ENCODE measurements at regions not wholly inside any gene's neighbourhood (a gene's known extent, or its start where the extent isn't known, plus 50 kb on each side); places are given as distances from the start of the nearest gene placed in this dataset.
"Not testable (repeated sequence)": the region's sequence is repeated elsewhere in the genome, so short reads cannot be mapped to it uniquely, and the experiment has no call there.

DNA sequence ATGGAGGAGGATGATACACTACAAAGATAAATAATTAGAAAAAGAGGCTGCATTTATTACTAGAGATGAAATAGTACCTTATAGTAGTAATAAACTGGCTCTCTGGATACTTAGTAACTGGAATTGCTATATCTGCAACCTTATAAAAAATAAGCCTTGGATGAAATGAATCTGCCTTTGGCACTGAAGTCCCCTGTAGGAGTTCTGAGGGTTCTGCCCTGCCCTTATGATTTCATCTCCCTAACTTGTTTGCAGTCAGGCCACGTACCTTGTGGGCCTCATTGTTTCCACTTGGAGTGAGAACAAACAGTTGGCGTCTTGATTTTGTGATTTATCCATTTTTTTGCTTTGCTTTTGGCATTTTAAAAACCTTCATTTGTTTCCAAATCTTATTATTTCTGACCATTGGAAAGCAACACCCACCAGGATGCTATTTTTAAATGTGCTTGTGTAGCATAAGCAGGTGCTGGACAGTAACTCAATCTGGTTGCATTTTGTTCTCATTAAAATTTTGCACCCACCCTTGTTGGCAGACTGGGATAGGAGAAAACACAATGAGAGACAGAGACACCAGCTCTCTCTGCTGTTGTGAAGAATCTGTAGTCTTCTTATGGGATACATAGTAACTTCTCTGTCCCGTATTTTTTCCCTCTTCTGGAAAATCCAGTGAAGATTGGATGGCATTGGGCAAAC is 518.9 kb upstream of the SGCD start:
- DNase-seq, result no peak
- intact Hi-C loops (cut with DNase I), result no loop called here

DNA sequence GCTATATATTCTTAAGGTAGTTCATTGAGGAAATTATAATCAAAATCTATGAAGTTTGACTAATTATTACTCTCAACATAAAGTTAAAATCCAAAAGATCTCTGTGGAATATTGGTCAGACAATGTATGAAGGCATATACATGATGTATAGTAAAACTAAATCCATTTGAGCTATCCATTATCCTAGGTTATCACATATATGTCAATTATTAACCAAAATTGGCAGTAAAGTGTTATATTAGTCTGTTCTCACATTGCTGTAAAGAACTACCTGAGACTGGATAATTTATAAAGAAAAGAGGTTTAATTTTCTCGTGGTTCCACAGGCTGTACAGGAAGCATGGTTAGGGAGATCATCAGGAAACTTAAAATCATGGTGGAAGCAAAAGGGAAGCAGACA is 511.7 kb upstream of the SGCD start:
- DNase-seq, result no peak
- intact Hi-C loops (cut with DNase I), result no loop called here

- intact Hi-C loops (cut with DNase I), result no loop called here
- no peak for DNase-seq
Measured at GRCh38 chr5:155822177-155822576, 504.8 kb upstream of the SGCD start.

- intact Hi-C loops (cut with DNase I), result no loop called here
- DNase-seq, result no peak
Measured at GRCh38 chr5:155826611-155827507, 500.1 kb upstream of the SGCD start.

GRCh38 chr5:155827508-155827815 is 499.5 kb upstream of the SGCD start:
- DNase-seq; intact Hi-C loops (cut with DNase I): not testable (repeated sequence)

DNA sequence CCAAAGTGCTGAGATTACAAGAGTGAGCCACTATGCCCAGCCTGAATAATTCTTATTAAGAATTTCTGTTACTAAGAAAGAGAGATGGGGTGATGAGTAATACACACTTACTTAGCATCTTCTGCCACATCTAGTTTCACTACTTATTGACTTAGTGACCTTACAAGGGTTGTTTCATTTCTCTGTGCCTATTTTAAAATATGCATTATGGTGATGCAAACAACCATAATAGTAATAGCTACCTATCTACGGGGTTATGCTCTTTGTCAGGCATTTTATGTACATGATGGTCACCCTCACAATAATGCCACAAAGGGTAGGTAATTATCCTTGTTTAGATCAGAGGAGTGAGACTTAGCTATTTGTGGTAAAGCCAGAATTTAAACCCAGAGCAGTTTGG is 499.0 kb upstream of the SGCD start:
- intact Hi-C loops (cut with DNase I), result no loop called here

DNA sequence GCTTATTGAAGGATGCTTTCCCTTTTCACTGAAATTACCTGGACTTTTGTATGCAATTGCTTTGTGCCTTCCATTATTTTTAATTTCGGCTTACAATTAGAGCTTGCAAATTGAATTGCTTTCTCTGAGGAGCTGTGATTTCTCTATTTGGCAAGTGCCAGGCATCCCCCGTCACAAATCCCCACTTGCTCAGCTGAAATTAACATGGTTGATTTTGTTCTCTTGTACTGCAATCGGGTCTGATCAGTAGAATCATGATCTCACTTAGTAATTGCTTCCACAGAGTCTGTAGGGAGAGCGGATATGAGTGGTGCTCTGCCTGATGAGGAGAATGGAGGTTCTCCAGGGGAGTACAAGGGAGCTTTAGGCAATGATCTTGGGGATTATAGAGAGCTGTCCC is 495.5 kb upstream of the SGCD start:
- intact Hi-C loops (cut with DNase I), result no loop called here

More for the DNA sequence above, 499.0 kb upstream of the SGCD start:
- DNase-seq, result no peak

GRCh38 chr5:155833287-155833686 is 493.7 kb upstream of the SGCD start:
- DNase-seq, result no peak
- intact Hi-C loops (cut with DNase I), result no loop called here

More for the DNA sequence above, 495.5 kb upstream of the SGCD start:
- no peak for DNase-seq

- peak in 1 of 10 donors; percentile 43 for DNase-seq
- intact Hi-C loops (cut with DNase I), result no loop called here
Measured at GRCh38 chr5:155834271-155834975, 492.5 kb upstream of the SGCD start.

GRCh38 chr5:155836089-155836803 is 490.7 kb upstream of the SGCD start:
- no peak for DNase-seq

DNA sequence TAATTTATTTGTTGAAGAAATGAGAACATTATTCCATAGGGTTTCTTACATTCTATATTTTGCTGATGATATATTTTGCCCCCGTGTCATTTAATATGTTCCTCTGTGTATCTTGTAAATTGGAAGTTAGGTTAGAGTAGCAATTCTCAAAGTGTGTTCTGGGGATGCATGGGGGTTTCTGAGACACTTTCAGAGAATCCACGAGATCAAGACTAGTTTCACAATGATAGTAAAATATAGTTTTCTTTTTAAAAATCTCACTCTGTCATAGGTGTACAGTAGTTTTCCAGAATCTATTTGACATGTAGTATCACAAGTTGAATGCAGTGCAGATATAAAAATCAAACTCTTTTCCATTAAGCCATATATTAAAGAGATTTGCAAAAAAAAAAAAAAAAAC is 488.6 kb upstream of the SGCD start:
- DNase-seq, result no peak
- intact Hi-C loops (cut with DNase I), result no loop called here

More at GRCh38 chr5:155836089-155836803, 490.7 kb upstream of the SGCD start:
- intact Hi-C loops (cut with DNase I), result no loop called here

DNA sequence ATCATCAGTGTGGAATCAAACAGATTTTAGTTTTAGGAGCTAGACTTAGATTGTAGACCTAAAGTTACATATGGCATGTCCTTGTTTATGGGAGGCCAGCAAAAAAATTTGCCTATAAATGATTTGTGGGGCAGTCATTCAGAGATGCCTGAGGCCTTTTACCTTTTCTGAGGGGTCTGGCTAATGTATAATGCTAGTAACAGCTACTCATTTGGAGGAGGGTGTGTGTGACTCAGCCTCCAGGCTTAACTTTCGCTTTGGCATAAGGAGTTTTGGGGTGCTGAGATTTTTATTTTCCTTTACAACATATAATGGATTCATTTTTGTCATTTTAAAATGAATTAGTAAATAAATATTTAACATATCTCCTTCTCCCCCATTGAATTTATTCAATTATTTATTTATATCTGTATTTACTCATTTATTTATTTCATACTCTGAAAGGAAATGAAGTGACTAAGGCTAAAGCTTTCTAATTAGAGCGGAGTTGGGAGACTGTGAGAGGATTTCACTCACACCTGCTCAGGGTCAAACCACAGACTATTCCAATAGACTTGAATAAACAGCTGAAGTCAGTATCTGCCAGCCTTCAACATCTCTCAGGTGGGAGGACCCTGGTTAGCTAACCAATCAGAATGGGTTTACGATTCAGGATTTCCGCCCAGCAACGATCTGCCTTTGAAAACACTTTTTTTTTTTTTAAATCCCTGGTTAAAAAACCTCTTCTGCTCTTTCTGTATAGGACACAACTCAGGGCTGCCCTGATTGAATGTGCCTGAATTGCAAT is 487.5 kb upstream of the SGCD start:
- intact Hi-C loops (cut with DNase I), result no loop called here

DNA sequence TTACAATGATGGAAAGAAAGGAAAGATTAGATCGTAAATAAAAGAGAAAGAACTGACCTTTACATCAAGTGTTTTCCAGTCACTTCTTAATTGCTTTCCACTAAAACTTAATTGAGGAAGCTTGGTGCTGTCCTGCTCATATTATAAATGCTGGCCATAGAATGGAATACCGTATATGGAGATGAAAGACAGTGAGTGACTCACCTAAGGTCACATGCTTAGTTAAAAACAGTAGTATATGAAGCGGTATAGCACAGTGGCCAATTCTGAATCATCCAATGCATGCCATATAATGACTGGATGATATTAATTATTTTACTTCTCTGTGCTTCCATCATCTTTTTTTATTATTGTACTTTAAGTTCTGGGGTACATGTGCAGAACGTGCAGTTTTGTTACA is 482.4 kb upstream of the SGCD start:
- intact Hi-C loops (cut with DNase I), result no loop called here
- no peak for DNase-seq

More for the DNA sequence above, 487.5 kb upstream of the SGCD start:
- DNase-seq, result no peak

- intact Hi-C loops (cut with DNase I), result no loop called here
- DNase-seq, result no peak
Measured at GRCh38 chr5:155850370-155850769, 476.6 kb upstream of the SGCD start.

DNA sequence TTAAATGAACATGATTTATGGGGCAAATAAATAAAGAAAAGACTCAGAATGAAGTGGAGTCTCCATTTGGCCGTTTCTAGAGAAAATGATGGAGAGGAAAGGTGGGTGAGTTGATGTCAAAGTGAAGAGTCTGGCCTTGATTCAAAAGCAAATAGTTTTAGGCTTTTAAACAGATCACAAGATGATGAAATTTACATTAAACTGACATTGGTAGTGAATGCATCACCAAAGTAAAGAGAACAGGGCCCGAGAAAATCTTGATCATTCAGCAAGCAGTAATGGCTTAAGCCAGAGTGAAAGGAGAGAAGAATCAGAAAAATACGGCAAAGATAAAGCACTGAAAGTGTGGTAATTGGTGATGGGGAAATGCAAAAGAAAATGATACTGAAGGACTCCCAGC is 460.0 kb upstream of the SGCD start:
- DNase-seq, result no peak
- intact Hi-C loops (cut with DNase I), result no loop called here

GRCh38 chr5:155867522-155868088 is 459.4 kb upstream of the SGCD start:
- intact Hi-C loops (cut with DNase I), result no loop called here
- no peak for DNase-seq

DNA sequence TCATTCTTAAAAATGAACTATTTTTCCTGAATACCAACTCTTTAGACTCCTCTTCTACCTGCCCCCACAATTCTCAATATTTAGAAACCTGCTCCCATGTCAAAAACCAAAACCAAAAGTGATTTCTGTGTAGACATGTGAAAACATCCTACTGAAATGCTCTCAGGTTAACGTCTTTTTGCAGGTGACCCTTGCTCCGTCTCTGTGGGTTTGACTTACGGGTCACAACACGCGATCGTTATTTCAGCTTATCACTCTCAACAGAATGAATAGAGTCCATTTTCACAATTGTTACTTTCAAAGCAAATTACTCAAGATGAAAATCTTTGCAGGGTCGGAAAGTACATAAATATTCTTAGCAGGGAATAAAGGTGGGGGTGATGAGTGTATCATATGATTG is 456.3 kb upstream of the SGCD start:
- intact Hi-C loops (cut with DNase I), result no loop called here
- no peak for DNase-seq

DNA sequence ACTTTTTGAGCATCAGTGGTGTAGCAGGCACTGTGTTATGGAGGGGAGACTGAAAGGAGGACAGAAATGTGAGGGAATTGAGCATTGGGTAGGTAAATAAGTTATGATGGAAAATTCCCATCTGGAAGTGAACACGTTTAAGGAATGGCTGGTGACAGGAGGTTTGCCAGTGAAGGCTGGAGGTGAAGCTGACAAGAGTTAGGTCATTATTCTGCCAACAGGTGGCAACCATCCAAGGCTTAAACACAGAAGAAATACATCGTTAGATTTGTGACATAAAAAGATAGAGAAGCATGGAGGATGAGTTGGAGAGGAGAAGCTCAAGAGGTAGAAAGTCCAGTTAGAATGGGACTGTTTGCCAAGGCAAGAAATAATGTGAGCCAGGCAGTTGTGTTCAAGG is 455.3 kb upstream of the SGCD start:
- no peak for DNase-seq
- intact Hi-C loops (cut with DNase I), result no loop called here

DNA sequence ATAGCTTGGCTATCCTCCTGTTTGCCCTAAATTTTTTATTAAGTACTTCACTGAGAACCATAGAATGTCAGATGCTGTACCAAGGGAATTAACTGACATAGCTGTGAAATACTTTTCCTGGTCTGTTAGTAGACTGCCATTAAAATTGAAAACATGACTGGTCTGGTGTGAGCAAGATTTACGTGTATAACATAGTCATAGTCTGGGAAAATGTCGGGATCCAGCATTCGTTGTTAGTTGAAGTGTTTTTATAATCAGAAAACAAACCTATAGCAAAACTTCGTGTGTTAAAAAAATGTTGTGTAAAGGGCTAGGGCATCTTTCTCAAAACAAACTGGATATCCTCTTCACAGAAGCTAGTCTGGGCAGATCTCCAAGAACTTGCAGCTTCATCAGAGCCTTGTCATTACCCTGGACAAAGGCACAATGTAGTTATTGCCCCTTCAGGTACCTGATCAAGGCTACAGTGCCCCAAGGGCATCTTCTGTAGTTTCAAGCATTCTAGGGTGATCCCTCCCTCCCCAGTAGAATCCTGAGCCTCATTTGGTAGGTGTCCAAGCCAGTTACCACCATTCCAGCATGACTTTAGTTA is 454.2 kb upstream of the SGCD start:
- intact Hi-C loops (cut with DNase I), result no loop called here
- no peak for DNase-seq
